HL-60 (cell line): ENCODE measurements at regions not wholly inside any gene's neighbourhood (a gene's known extent, or its start where the extent isn't known, plus 50 kb on each side); places are given as distances from the start of the nearest gene placed in this dataset.

Experiments
- DNase-seq, 2 experiments: peaks; one replicate each; pipeline ENCODE4 v3.0.0-alpha.2; 2010 to 2020; ENCODE audit warnings: low read depth in 1 of 2, low spot score in 1 of 2
- H3K27ac ChIP-seq: fragments of 250-450 bp; sonication (Bioruptor Pico); replicated peaks from 2 replicates; pipeline ENCODE4 v1.5.1; 2020; ENCODE audit warnings: mild to moderate bottlenecking, moderate library complexity
- H3K27me3 ChIP-seq: fragments of 250-450 bp; sonication (Bioruptor Pico); 2 replicates; pipeline ENCODE4 v1.5.1; 2021; ENCODE audit warnings: mild to moderate bottlenecking, moderate library complexity; ENCODE audit not compliant: insufficient read depth, poor library complexity, severe bottlenecking
- H3K4me3 ChIP-seq: replicated peaks from 2 replicates; pipeline ENCODE4 v1.5.1; 2011; ENCODE audit warnings: mild to moderate bottlenecking, control low read depth, low read length; ENCODE audit not compliant: insufficient read depth
- CTCF ChIP-seq: IDR thresholded peaks from one replicate; pipeline ENCODE4 v1.5.1; 2011; ENCODE audit warnings: low read length, control low read depth, inconsistent platforms; ENCODE audit not compliant: insufficient read depth
- GABPA ChIP-seq: IDR thresholded peaks from 2 replicates; pipeline ENCODE4 v1.6.1; 2012; ENCODE audit warnings: low read depth
- POLR2AphosphoS5 ChIP-seq: IDR thresholded peaks from 2 replicates; pipeline ENCODE4 v1.6.1; 2012; ENCODE audit warnings: low read depth
- REST ChIP-seq: IDR thresholded peaks from 2 replicates; pipeline ENCODE4 v1.6.1; 2012; ENCODE audit warnings: low read depth; ENCODE audit not compliant: insufficient replicate concordance
- SPI1 ChIP-seq: IDR thresholded peaks from 2 replicates; pipeline ENCODE4 v1.6.1; 2012; ENCODE audit warnings: low read depth, mild to moderate bottlenecking, borderline replicate concordance

- H3K27ac ChIP-seq: no peak overlapping the region
- no peak for DNase-seq
- no peak for TF ChIP-seq REST
- TF ChIP-seq POLR2AphosphoS5: no peak
- no peak for TF ChIP-seq CTCF
- TF ChIP-seq GABPA: no peak
- TF ChIP-seq SPI1: no peak
- H3K4me3 ChIP-seq: no peak overlapping the region
- H3K27me3 ChIP-seq: no peaks in the 10 kb centered on the region
Measured at GRCh38 chr14:34184126-34184525, 233.3 kb upstream of the EGLN3 start.

GRCh38 chr14:34183478-34183877 lies 232.6 kb upstream of the EGLN3 start:
- H3K4me3 ChIP-seq: no peak overlapping the region
- no peak overlapping the region for H3K27ac ChIP-seq
- H3K27me3 ChIP-seq: no peaks in the 10 kb centered on the region
- DNase-seq: no peak
- no peak for TF ChIP-seq REST
- no peak for TF ChIP-seq GABPA
- TF ChIP-seq SPI1: no peak
- TF ChIP-seq POLR2AphosphoS5: no peak
- TF ChIP-seq CTCF: no peak

GRCh38 chr14:34181338-34181737 lies 230.5 kb upstream of the EGLN3 start:
- Histone ChIP-seq H3K4me3 (no peak overlapping the region), H3K27ac (no peak overlapping the region), H3K27me3 (no peaks in the 10 kb centered on the region)
- TF ChIP-seq REST: no peak
- no peak for TF ChIP-seq CTCF
- TF ChIP-seq SPI1: no peak
- no peak for TF ChIP-seq GABPA
- no peak for TF ChIP-seq POLR2AphosphoS5
- DNase-seq: no peak
